B cell (primary cell): ENCODE measurements at regions not wholly inside any gene's neighbourhood (a gene's known extent, or its start where the extent isn't known, plus 50 kb on each side); places are given as distances from the start of the nearest gene placed in this dataset.

Experiments used
- EZH2 ChIP-seq: IDR thresholded peaks from 2 replicates; pipeline ENCODE4 v1.6.1; 2012; ENCODE audit warnings: borderline replicate concordance, low read depth, mild to moderate bottlenecking, moderate library complexity, low read length; ENCODE audit not compliant: insufficient read depth, poor library complexity, severe bottlenecking
- TF ChIP-seq, protein P1 (sequence below): fragments of 200-600 bp; IDR thresholded peaks from one replicate; pipeline ENCODE4 v1.8.0; 2022; ENCODE audit warnings: antibody characterized with exemption, mild to moderate bottlenecking

DNA sequence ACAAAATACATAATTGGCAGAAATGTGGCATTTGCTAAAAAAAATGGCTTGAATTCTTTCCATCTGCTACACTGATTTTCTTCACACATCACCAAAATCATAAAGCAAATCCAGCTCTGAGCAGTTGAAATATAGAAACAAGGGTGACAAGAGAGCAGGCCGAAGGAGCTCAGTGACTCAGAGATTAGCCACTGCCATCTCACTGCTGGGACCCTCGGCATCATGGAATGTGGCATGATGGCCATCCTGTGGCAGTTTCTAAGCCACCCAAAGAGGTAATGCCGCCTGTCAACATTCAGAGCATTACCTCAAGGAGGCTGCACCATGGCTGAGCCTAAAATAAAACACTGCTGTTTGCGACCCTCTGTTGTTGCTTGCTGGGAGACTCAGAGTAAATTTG is 80.5 kb upstream of the OSBPL11 start:
- TF ChIP-seq, protein P1, sequence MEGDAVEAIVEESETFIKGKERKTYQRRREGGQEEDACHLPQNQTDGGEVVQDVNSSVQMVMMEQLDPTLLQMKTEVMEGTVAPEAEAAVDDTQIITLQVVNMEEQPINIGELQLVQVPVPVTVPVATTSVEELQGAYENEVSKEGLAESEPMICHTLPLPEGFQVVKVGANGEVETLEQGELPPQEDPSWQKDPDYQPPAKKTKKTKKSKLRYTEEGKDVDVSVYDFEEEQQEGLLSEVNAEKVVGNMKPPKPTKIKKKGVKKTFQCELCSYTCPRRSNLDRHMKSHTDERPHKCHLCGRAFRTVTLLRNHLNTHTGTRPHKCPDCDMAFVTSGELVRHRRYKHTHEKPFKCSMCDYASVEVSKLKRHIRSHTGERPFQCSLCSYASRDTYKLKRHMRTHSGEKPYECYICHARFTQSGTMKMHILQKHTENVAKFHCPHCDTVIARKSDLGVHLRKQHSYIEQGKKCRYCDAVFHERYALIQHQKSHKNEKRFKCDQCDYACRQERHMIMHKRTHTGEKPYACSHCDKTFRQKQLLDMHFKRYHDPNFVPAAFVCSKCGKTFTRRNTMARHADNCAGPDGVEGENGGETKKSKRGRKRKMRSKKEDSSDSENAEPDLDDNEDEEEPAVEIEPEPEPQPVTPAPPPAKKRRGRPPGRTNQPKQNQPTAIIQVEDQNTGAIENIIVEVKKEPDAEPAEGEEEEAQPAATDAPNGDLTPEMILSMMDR: no peak
- no peak for TF ChIP-seq EZH2
